HG03196 (cell line): ENCODE measurements at regions not wholly inside any gene's neighbourhood (a gene's known extent, or its start where the extent isn't known, plus 50 kb on each side); places are given as distances from the start of the nearest gene placed in this dataset.

Source experiments
- ATAC-seq: cut with Tn5 transposase; IDR thresholded peaks from one replicate; pipeline ENCODE4 v1.9.1; 2021; ENCODE audit not compliant: unreplicated experiment

DNA sequence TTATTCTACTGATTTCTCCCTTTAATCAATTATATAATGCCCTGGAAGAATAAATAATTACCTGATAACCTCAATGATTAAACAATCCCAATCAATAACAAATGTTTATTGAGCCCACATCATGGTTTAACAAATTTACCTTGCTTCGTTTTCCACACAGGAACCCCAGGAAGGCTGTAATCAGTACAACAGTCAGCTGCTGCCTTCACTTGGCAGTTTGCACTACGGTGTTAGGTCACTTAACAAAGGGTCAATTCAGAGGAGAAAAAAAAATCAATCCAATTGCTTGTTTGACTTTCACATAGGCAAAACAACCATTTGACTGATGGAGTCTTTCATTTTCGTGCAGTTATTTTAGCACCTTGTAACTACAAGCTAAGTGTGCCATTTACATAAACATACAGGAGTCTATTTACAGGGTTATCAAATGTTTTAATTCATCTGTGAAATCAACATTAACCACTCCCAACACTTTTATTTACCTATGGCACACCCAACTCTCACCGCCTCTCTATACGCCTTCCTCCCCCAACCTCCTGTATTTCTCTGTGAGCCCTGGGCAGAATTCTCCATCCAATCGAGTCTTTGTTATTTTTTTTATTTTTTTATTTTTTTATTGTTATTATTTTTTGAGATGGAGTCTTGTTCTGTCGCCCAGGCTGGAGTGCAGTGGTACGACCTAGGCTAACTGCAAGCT, 140.4 kb upstream of the TAB2 start:
- ATAC-seq = no peak

- no peak for ATAC-seq
Observed at GRCh38 chr6:149179431-149179830, 138.1 kb upstream of the TAB2 start.

DNA sequence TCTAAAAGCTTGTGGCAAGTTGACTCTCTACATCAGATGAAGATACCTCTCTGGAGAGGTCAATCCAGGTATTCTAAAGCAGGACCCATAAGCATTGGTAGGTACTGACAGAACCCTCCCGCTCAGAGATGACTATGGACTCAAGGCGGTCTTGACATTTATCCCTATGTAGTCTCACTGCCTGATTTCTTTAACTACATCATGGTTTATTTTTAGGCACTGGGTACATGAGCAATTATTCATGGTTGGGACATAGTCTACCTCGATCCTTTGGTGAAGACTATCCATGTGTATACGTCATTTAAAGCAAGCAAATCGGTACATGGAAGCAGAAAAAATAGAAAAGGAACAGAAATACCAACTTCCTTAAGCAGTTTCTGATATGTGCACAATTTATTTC, 136.2 kb upstream of the TAB2 start:
- no peak for ATAC-seq

GRCh38 chr6:149182262-149182661, 135.2 kb upstream of the TAB2 start:
- ATAC-seq = no peak

DNA sequence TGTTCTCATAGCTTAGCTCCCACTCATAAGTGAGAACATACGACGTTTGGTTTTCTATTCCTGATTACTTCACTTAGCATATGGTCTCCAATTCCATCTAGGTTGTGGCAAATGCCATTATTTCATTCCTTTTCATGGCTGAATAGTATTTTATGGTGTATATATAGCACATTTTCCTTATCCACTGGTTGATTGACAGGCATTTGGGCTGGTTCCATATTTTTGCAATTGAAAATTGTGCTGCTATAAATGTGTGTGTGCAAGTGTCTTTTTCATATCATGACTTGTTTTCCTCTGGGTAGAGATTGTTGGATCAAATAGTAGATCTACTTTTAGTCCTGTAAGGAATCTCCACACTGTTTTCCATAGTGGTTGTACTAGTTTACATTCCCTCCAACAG, 133.0 kb upstream of the TAB2 start:
- ATAC-seq = no peak

DNA sequence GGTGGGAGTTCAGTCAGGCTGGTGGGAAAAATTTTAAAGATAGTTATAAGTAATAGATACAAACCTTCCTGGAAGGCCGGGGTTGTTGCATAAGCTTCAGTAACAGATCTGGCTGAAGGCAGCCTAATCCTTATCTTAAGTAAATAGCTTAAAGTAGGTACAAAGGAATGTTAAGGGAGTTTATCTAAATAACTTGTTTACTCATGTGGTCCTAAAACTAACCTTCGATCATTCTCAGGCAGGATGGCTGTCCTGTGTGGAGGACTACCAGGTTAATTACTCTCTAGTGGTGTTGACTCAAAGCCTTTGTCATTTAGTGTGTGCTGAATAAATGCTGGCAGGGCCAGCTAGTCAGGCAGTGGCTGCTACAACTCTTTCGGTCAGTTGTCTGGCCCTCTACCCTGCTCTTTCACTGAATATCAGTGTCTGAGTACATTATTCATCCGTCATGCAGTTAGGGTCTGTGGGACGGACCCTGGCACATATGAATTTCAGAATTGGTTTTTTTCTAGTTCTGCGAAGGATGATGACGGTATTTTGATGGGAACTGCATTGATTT, 131.6 kb upstream of the TAB2 start:
- no peak for ATAC-seq

DNA sequence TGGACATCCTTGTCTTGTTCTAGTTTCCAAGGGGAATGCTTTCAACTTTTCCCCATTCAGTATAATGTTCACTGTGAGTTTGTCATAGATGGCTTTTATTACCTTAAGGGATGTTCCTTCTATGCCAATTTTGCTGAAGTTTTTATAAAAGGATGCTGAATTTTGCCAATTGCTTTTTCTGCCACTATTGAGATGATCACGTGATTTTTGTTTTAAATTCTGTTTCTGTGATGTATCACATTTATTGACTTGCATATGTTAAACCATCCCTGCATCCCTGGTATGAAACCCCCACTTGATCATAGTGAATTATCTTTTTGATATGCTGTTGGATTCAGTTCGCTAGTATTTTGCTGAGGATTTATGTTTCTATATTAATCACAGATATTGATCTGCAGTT, 130.6 kb upstream of the TAB2 start:
- no peak for ATAC-seq

GRCh38 chr6:149190224-149190831, 127.2 kb upstream of the TAB2 start:
- ATAC-seq = no peak

- ATAC-seq = no peak
Observed at GRCh38 chr6:149194820-149195558, 122.5 kb upstream of the TAB2 start.

GRCh38 chr6:149196091-149196490, 121.4 kb upstream of the TAB2 start:
- no peak for ATAC-seq

GRCh38 chr6:149197482-149197881, 120.0 kb upstream of the TAB2 start:
- ATAC-seq = no peak

GRCh38 chr6:149198265-149198664, 119.2 kb upstream of the TAB2 start:
- no peak for ATAC-seq

GRCh38 chr6:149200282-149200945, 117.1 kb upstream of the TAB2 start:
- no peak for ATAC-seq

- ATAC-seq = no peak
Observed at GRCh38 chr6:149201068-149201655, 116.3 kb upstream of the TAB2 start.

GRCh38 chr6:149202100-149202499, 115.4 kb upstream of the TAB2 start:
- ATAC-seq = no peak

DNA sequence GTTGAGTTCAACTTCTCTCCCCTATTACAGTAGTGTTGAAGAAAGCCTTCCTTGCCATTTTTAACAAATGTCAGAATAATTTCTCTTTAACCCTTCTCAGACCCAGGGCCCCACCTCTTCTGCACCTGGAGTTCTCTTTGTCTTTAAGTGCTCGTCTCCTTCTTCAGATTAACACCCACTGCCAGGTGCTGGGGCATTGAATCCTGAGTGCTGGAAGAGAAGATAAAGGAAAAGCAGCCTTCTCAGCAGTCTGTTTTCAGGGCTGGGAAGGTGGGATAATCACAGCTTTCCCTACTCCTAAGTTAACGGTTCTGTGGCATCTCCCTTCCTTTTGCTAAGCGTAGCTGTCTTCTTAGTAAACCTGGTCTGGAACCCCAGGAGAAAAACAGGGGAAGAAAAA, 114.6 kb upstream of the TAB2 start:
- ATAC-seq = no peak

DNA sequence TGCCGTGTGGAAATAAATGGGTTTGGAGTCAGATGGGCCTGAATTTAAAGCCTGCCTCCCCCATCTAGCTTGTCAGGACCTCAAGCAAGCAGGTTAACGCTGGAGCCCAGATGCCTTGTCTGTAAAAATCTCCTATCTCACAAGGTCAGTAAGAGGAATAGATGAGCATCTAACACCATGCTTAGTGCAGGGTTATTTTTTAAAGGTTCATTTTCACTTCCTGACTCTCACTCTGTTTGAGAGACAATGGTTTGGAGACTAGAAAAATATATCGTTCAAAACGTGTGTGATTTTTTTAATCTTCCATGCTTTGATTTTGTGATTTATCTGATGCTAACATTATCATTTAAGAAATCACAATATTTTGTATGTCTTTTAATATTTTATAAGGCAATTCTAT, 114.0 kb upstream of the TAB2 start:
- no peak for ATAC-seq

GRCh38 chr6:149208134-149208601, 109.3 kb upstream of the TAB2 start:
- ATAC-seq = no peak

- ATAC-seq = no peak
Observed at GRCh38 chr6:149209871-149210775, 107.4 kb upstream of the TAB2 start.

DNA sequence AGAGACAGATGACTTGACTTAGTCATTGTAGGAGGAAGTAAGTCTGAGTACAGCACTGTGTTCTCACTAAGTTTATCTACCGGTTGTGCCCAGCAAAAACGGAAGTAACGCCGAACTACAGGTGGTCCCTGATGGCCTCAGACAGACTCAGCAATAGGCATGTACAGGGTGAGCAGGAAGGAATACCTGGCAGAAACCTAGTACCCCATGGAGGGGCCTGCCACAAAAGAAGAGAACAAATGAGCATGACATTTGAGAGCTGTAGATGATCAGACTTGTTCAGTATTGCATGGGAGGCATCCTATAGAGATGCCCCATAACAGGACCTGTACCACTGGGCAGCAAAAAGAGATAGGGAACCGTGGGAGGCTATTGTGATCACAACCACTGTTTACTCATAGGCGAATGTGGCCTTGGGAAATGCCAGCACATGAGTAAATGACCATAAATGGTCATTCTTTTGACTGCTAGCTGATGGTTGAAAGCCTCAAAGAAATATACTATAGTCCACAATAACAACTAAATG, 106.4 kb upstream of the TAB2 start:
- peak; percentile 58 for ATAC-seq
